ENCODE measurements at regions not wholly inside any gene's neighbourhood (a gene's known extent, or its start where the extent isn't known, plus 50 kb on each side); places are given as distances from the start of the nearest gene placed in this dataset.

DNA sequence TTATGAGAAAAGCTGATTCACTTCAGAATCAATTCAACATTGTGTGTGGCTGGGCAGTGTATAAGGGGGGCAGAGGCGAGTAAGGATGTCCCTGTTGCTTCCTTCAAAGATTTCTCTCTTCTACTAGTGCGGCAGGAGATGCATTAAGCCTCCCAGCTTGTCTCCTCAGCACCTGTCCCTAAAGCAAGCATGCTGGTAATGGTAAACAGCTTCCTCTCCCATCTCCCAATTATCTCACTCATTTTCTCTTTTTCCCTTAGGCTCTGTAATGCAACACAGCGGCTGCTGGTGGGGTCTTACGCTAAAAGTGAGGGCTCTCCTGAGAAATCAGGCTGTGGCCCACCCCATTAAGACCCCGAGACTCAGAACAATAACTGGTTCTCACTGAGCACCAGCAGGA lies 306.4 kb upstream of the ROPN1 start:
- H3K36me3 ChIP-seq (ENCODE audit: insufficient read depth, low read length) = no peaks in the 10 kb centered on the region
- no peaks in the 10 kb centered on the region for H4K20me1 ChIP-seq (ENCODE audit: insufficient read depth, low read depth, low read length)
- no peak overlapping the region for H3K4me3 ChIP-seq (ENCODE audit: low read length)
- no peak overlapping the region for H3K4me2 ChIP-seq (ENCODE audit: low read depth, low read length, poor library complexity, severe bottlenecking)
- H3K27ac ChIP-seq (ENCODE audit: low read length) = no peak overlapping the region
- H3K9ac ChIP-seq (ENCODE audit: low read length) = no peak overlapping the region
- no peaks in the 10 kb centered on the region for H3K9me2 ChIP-seq (replicated peaks; ENCODE audit: insufficient read depth, low read length)
- H2AFZ ChIP-seq (ENCODE audit: low read length) = no peak overlapping the region
- DNase-seq = no peak
- H3K79me2 ChIP-seq (ENCODE audit: low read length) = no peaks in the 10 kb centered on the region
- H3K9me3 ChIP-seq (ENCODE audit: low read length) = no peaks in the 10 kb centered on the region
- H3K27me3 ChIP-seq (ENCODE audit: low read length) = no peaks in the 10 kb centered on the region
- H3K4me1 ChIP-seq (ENCODE audit: low read length) = 0 out of 2 replicates have a peak, but pooled peaks cover 2% of the 10 kb centered on the region

- no peaks in the 10 kb centered on the region for H4K20me1 ChIP-seq (ENCODE audit: insufficient read depth, low read depth, low read length)
- no peak overlapping the region for H3K27ac ChIP-seq (ENCODE audit: low read length)
- no peaks in the 10 kb centered on the region for H3K36me3 ChIP-seq (ENCODE audit: insufficient read depth, low read length)
- no peaks in the 10 kb centered on the region for H3K79me2 ChIP-seq (ENCODE audit: low read length)
- no peak for DNase-seq
- no peaks in the 10 kb centered on the region for H3K9me2 ChIP-seq (replicated peaks; ENCODE audit: insufficient read depth, low read length)
- no peak overlapping the region for H2AFZ ChIP-seq (ENCODE audit: low read length)
- no peak overlapping the region for H3K4me3 ChIP-seq (ENCODE audit: low read length)
- H3K9me3 ChIP-seq (ENCODE audit: low read length) = no peaks in the 10 kb centered on the region
- H3K9ac ChIP-seq (ENCODE audit: low read length) = no peak overlapping the region
- 0 out of 2 replicates have a peak, but pooled peaks cover 2% of the 10 kb centered on the region for H3K4me1 ChIP-seq (ENCODE audit: low read length)
- H3K27me3 ChIP-seq (ENCODE audit: low read length) = no peaks in the 10 kb centered on the region
- no peak overlapping the region for H3K4me2 ChIP-seq (ENCODE audit: low read depth, low read length, poor library complexity, severe bottlenecking)
These were observed 307.0 kb upstream of the ROPN1 start for GRCh38 chr3:124298951-124299350.

DNA sequence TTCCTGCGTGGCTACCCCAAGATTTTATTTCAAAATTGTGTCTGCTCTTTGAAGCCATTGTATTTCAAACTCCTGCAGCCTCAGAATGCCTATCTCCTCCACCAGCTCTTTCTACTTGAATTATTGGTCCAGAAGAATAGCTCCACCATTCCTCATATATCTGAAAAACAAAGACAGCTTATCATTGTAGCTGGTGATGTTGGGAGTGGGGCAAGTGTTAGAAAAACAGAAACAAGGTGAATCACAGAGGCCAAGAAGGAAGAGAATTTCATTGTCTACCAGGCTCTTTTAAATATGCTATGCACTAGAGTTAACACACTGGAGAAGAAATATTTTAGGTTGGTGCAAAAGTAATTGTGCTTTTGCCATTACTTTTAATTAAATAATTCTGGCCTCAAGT lies 307.9 kb upstream of the ROPN1 start:
- Histone ChIP-seq H3K9ac (ENCODE audit: low read length) (no peak overlapping the region), H3K36me3 (ENCODE audit: insufficient read depth, low read length) (no peaks in the 10 kb centered on the region), H3K27ac (ENCODE audit: low read length) (no peak overlapping the region), H4K20me1 (ENCODE audit: insufficient read depth, low read depth, low read length) (no peaks in the 10 kb centered on the region), H3K4me3 (ENCODE audit: low read length) (no peak overlapping the region), H3K4me2 (ENCODE audit: low read depth, low read length, poor library complexity, severe bottlenecking) (no peak overlapping the region), H2AFZ (ENCODE audit: low read length) (no peak overlapping the region), H3K4me1 (ENCODE audit: low read length) (0 out of 2 replicates have a peak, but pooled peaks cover 2% of the 10 kb centered on the region), H3K79me2 (ENCODE audit: low read length) (no peaks in the 10 kb centered on the region), H3K27me3 (ENCODE audit: low read length) (no peaks in the 10 kb centered on the region), H3K9me2 (replicated peaks; ENCODE audit: insufficient read depth, low read length) (no peaks in the 10 kb centered on the region), H3K9me3 (ENCODE audit: low read length) (no peaks in the 10 kb centered on the region)
- no peak for DNase-seq

GRCh38 chr3:124300416-124300815 lies 308.5 kb upstream of the ROPN1 start:
- H4K20me1 ChIP-seq (ENCODE audit: insufficient read depth, low read depth, low read length) = no peaks in the 10 kb centered on the region
- DNase-seq = no peak
- no peaks in the 10 kb centered on the region for H3K79me2 ChIP-seq (ENCODE audit: low read length)
- H3K27me3 ChIP-seq (ENCODE audit: low read length) = no peaks in the 10 kb centered on the region
- H3K9ac ChIP-seq (ENCODE audit: low read length) = no peak overlapping the region
- no peaks in the 10 kb centered on the region for H3K9me3 ChIP-seq (ENCODE audit: low read length)
- H3K27ac ChIP-seq (ENCODE audit: low read length) = no peak overlapping the region
- no peak overlapping the region for H3K4me2 ChIP-seq (ENCODE audit: low read depth, low read length, poor library complexity, severe bottlenecking)
- H3K4me3 ChIP-seq (ENCODE audit: low read length) = no peak overlapping the region
- 0 out of 2 replicates have a peak, but pooled peaks cover 2% of the 10 kb centered on the region for H3K4me1 ChIP-seq (ENCODE audit: low read length)
- H2AFZ ChIP-seq (ENCODE audit: low read length) = no peak overlapping the region
- no peaks in the 10 kb centered on the region for H3K36me3 ChIP-seq (ENCODE audit: insufficient read depth, low read length)
- H3K9me2 ChIP-seq (replicated peaks; ENCODE audit: insufficient read depth, low read length) = no peaks in the 10 kb centered on the region

GRCh38 chr3:124303305-124303910 lies 311.5 kb upstream of the ROPN1 start:
- H3K9me2 ChIP-seq (replicated peaks; ENCODE audit: insufficient read depth, low read length) = no peaks in the 10 kb centered on the region
- H3K4me1 ChIP-seq (ENCODE audit: low read length) = 0 out of 2 replicates have a peak, but pooled peaks cover 2% of the 10 kb centered on the region
- H3K9me3 ChIP-seq (ENCODE audit: low read length) = no peaks in the 10 kb centered on the region
- H3K27me3 ChIP-seq (ENCODE audit: low read length) = no peaks in the 10 kb centered on the region
- no peak overlapping the region for H3K27ac ChIP-seq (ENCODE audit: low read length)
- no peak overlapping the region for H3K4me3 ChIP-seq (ENCODE audit: low read length)
- no peak overlapping the region for H3K9ac ChIP-seq (ENCODE audit: low read length)
- H3K4me2 ChIP-seq (ENCODE audit: low read depth, low read length, poor library complexity, severe bottlenecking) = no peak overlapping the region
- no peaks in the 10 kb centered on the region for H3K36me3 ChIP-seq (ENCODE audit: insufficient read depth, low read length)
- H3K79me2 ChIP-seq (ENCODE audit: low read length) = no peaks in the 10 kb centered on the region
- no peak overlapping the region for H2AFZ ChIP-seq (ENCODE audit: low read length)
- no peak for DNase-seq
- H4K20me1 ChIP-seq (ENCODE audit: insufficient read depth, low read depth, low read length) = no peaks in the 10 kb centered on the region

- no peaks in the 10 kb centered on the region for H3K9me2 ChIP-seq (replicated peaks; ENCODE audit: insufficient read depth, low read length)
- no peak for DNase-seq
These were observed 314.7 kb upstream of the ROPN1 start for GRCh38 chr3:124306665-124307064.

GRCh38 chr3:124313621-124314020 lies 321.7 kb upstream of the ROPN1 start:
- H3K4me3 ChIP-seq (ENCODE audit: low read length) = no peak overlapping the region

More at GRCh38 chr3:124306665-124307064, 314.7 kb upstream of the ROPN1 start:
- Histone ChIP-seq H3K36me3 (ENCODE audit: insufficient read depth, low read length) (no peaks in the 10 kb centered on the region), H3K9me3 (ENCODE audit: low read length) (no peaks in the 10 kb centered on the region), H2AFZ (ENCODE audit: low read length) (no peak overlapping the region), H3K27me3 (ENCODE audit: low read length) (no peaks in the 10 kb centered on the region), H3K4me1 (ENCODE audit: low read length) (no peaks in the 10 kb centered on the region), H3K79me2 (ENCODE audit: low read length) (no peaks in the 10 kb centered on the region), H3K27ac (ENCODE audit: low read length) (no peak overlapping the region), H3K9ac (ENCODE audit: low read length) (no peak overlapping the region), H3K4me3 (ENCODE audit: low read length) (no peak overlapping the region), H4K20me1 (ENCODE audit: insufficient read depth, low read depth, low read length) (no peaks in the 10 kb centered on the region), H3K4me2 (ENCODE audit: low read depth, low read length, poor library complexity, severe bottlenecking) (no peak overlapping the region)

GRCh38 chr3:124315215-124316033 lies 323.5 kb upstream of the ROPN1 start:
- Histone ChIP-seq H4K20me1 (ENCODE audit: insufficient read depth, low read depth, low read length) (no peaks in the 10 kb centered on the region), H3K79me2 (ENCODE audit: low read length) (no peaks in the 10 kb centered on the region), H3K27me3 (ENCODE audit: low read length) (no peaks in the 10 kb centered on the region), H3K4me3 (ENCODE audit: low read length) (no peak overlapping the region), H3K9ac (ENCODE audit: low read length) (no peak overlapping the region), H3K27ac (ENCODE audit: low read length) (no peak overlapping the region), H3K9me2 (replicated peaks; ENCODE audit: insufficient read depth, low read length) (no peaks in the 10 kb centered on the region), H3K36me3 (ENCODE audit: insufficient read depth, low read length) (no peaks in the 10 kb centered on the region), H3K9me3 (ENCODE audit: low read length) (no peaks in the 10 kb centered on the region), H3K4me1 (ENCODE audit: low read length) (no peaks in the 10 kb centered on the region), H2AFZ (ENCODE audit: low read length) (no peak overlapping the region), H3K4me2 (ENCODE audit: low read depth, low read length, poor library complexity, severe bottlenecking) (no peak overlapping the region)
- DNase-seq = no peak

More at GRCh38 chr3:124313621-124314020, 321.7 kb upstream of the ROPN1 start:
- no peak for DNase-seq
- H2AFZ ChIP-seq (ENCODE audit: low read length) = no peak overlapping the region
- no peaks in the 10 kb centered on the region for H3K9me2 ChIP-seq (replicated peaks; ENCODE audit: insufficient read depth, low read length)
- no peaks in the 10 kb centered on the region for H3K9me3 ChIP-seq (ENCODE audit: low read length)
- H3K4me2 ChIP-seq (ENCODE audit: low read depth, low read length, poor library complexity, severe bottlenecking) = no peak overlapping the region
- no peaks in the 10 kb centered on the region for H4K20me1 ChIP-seq (ENCODE audit: insufficient read depth, low read depth, low read length)
- H3K9ac ChIP-seq (ENCODE audit: low read length) = no peak overlapping the region
- H3K4me1 ChIP-seq (ENCODE audit: low read length) = no peaks in the 10 kb centered on the region
- H3K27ac ChIP-seq (ENCODE audit: low read length) = no peak overlapping the region
- no peaks in the 10 kb centered on the region for H3K36me3 ChIP-seq (ENCODE audit: insufficient read depth, low read length)
- no peaks in the 10 kb centered on the region for H3K79me2 ChIP-seq (ENCODE audit: low read length)
- no peaks in the 10 kb centered on the region for H3K27me3 ChIP-seq (ENCODE audit: low read length)

All from Karpas-422 (cell line).